Loucy (cell line): ENCODE measurements at regions not wholly inside any gene's neighbourhood (a gene's known extent, or its start where the extent isn't known, plus 50 kb on each side); places are given as distances from the start of the nearest gene placed in this dataset.

Source experiments
- H2AFZ ChIP-seq: fragments of 200-600 bp; sonication (generic); 2 replicates; pipeline ENCODE4 v1.6.0; 2016; ENCODE audit warnings: antibody characterized with exemption, mild to moderate bottlenecking, low read length, moderate library complexity
- H3F3A ChIP-seq: fragments of 200-600 bp; 2 replicates; pipeline ENCODE4 v1.6.0; 2016; ENCODE audit warnings: antibody characterized with exemption, low read depth, mild to moderate bottlenecking
- H3K27me3 ChIP-seq: fragments of 200-600 bp; sonication (generic); 2 replicates; pipeline ENCODE4 v1.6.1; 2014; ENCODE audit warnings: low read length, mild to moderate bottlenecking; ENCODE audit not compliant: insufficient read depth, poor library complexity, severe bottlenecking
- H3K36me3 ChIP-seq: fragments of 200-600 bp; sonication (generic); 2 replicates; pipeline ENCODE4 v1.6.1; 2016; ENCODE audit warnings: low read length; ENCODE audit not compliant: insufficient read depth
- H3K4me1 ChIP-seq: fragments of 200-600 bp; sonication (generic); 2 replicates; pipeline ENCODE4 v1.5.1; 2014; ENCODE audit warnings: low read length, mild to moderate bottlenecking; ENCODE audit not compliant: insufficient read depth, poor library complexity, severe bottlenecking
- H3K4me2 ChIP-seq: fragments of 200-600 bp; sonication (generic); 2 replicates; pipeline ENCODE4 v1.6.0; 2014; ENCODE audit warnings: antibody characterized with exemption, low read length, low read depth, mild to moderate bottlenecking; ENCODE audit not compliant: poor library complexity, severe bottlenecking
- H3K4me3 ChIP-seq: fragments of 200-600 bp; sonication (generic); 2 replicates; pipeline ENCODE4 v1.5.1; 2014; ENCODE audit warnings: low read length, mild to moderate bottlenecking, mixed read lengths; ENCODE audit not compliant: poor library complexity, severe bottlenecking
- H3K79me2 ChIP-seq: fragments of 200-600 bp; sonication (generic); 2 replicates; pipeline ENCODE4 v1.6.1; 2014; ENCODE audit warnings: low read length; ENCODE audit not compliant: insufficient read depth
- H3K9ac ChIP-seq: fragments of 200-600 bp; sonication (generic); 2 replicates; pipeline ENCODE4 v1.6.0; 2014; ENCODE audit warnings: mild to moderate bottlenecking, low read depth, low read length, moderate library complexity; ENCODE audit not compliant: poor library complexity, severe bottlenecking
- H3K9me2 ChIP-seq: fragments of 200-600 bp; sonication (generic); replicated peaks from 2 replicates; pipeline ENCODE4 v1.6.1; 2016; ENCODE audit warnings: low read depth, low read length, mixed read lengths
- H3K9me3 ChIP-seq: fragments of 200-600 bp; sonication (generic); 2 replicates; pipeline ENCODE4 v1.6.1; 2014; ENCODE audit warnings: mild to moderate bottlenecking, antibody characterized with exemption, low read length, low read depth; ENCODE audit not compliant: insufficient read depth
- H4K20me1 ChIP-seq: fragments of 200-600 bp; sonication (generic); 2 replicates; pipeline ENCODE4 v1.6.0; 2014; ENCODE audit warnings: antibody characterized with exemption, low read length, mild to moderate bottlenecking; ENCODE audit not compliant: insufficient read depth, poor library complexity, severe bottlenecking
- CTCF ChIP-seq: fragments of 200-600 bp; sonication (generic); conservative IDR thresholded peaks from 2 replicates; pipeline ENCODE4 v1.5.1; 2014; ENCODE audit warnings: mild to moderate bottlenecking, antibody characterized with exemption, low read length
- EZH2phosphoT487 ChIP-seq: fragments of 200-600 bp; IDR thresholded peaks from 2 replicates; pipeline ENCODE4 v1.6.1; 2018; ENCODE audit warnings: antibody characterized with exemption, mild to moderate bottlenecking, moderate library complexity, borderline replicate concordance

- Histone ChIP-seq H3K4me3 (no peak overlapping the region), H2AFZ (no peak overlapping the region), H3K27me3 (no peaks in the 10 kb centered on the region), H3K4me2 (no peak overlapping the region), H3K79me2 (no peaks in the 10 kb centered on the region), H3K9ac (no peak overlapping the region), H3K9me3 (no peaks in the 10 kb centered on the region), H4K20me1 (no peaks in the 10 kb centered on the region), H3F3A (no peaks in the 10 kb centered on the region), H3K36me3 (no peaks in the 10 kb centered on the region), H3K9me2 (no peaks in the 10 kb centered on the region), H3K4me1 (no peaks in the 10 kb centered on the region)
- TF ChIP-seq EZH2phosphoT487 (no peak), CTCF (no peak)
Observed at GRCh38 chr7:15016766-15017165, 114.2 kb upstream of the DGKB start.

- Histone ChIP-seq H2AFZ (no peak overlapping the region), H3K9ac (no peak overlapping the region), H3K4me1 (no peaks in the 10 kb centered on the region), H4K20me1 (no peaks in the 10 kb centered on the region), H3K4me3 (no peak overlapping the region), H3K4me2 (no peak overlapping the region), H3K36me3 (no peaks in the 10 kb centered on the region), H3F3A (no peaks in the 10 kb centered on the region), H3K9me3 (no peaks in the 10 kb centered on the region), H3K79me2 (no peaks in the 10 kb centered on the region), H3K27me3 (no peaks in the 10 kb centered on the region), H3K9me2 (no peaks in the 10 kb centered on the region)
- TF ChIP-seq CTCF (peak; percentile 6; the same call in 1 of the 2 replicates), EZH2phosphoT487 (no peak)
Observed at GRCh38 chr7:15016315-15016667, 113.7 kb upstream of the DGKB start.

DNA sequence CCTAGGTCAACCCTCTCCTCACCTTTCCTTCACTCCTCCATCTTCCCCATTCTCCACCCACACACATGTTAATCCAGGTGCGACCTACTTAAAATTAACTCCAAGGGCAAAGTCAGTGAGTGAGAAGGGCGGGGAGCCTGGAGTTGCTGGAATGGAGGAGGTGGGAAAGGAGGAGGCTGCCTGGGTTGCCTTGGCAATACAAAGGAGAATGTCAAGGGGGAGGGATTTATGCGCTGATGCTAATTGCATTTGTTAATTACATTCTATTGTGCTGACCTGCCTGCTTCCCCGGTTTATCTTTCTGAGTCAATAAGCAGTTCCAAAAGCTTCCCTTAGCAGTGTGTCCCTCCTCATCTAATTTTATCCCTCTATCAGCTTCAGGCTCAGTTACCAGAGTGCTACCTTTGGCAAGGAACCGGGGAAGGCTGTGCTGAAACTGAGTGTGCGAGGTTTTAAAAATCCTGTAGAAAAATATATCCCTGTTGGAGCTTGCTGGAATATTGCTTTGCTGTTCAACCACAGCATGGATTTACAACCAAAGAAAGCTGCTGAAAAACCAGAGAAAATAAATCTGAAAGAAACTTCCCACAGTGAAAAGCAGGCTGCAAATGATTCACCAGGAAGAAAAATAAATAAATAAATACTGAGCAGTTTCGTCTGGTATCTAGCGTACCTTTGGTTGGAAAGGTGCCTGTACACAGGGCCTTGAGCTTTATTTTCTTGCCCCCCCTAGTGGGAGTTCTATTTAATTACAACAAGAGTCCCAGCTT, 113.2 kb upstream of the DGKB start:
- Histone ChIP-seq H3K27me3 (no peaks in the 10 kb centered on the region), H3K4me3 (no peak overlapping the region), H3K79me2 (no peaks in the 10 kb centered on the region), H3K36me3 (no peaks in the 10 kb centered on the region), H3K4me2 (no peak overlapping the region), H3K9ac (no peak overlapping the region), H3K4me1 (no peaks in the 10 kb centered on the region), H4K20me1 (no peaks in the 10 kb centered on the region), H3F3A (no peaks in the 10 kb centered on the region), H3K9me3 (no peaks in the 10 kb centered on the region), H2AFZ (peak overlapping the region; percentile 60; the same call in 1 of the 2 replicates), H3K9me2 (no peaks in the 10 kb centered on the region)
- no peak for TF ChIP-seq EZH2phosphoT487
- peak; percentile 81 for TF ChIP-seq CTCF
